ENCODE measurements at regions not wholly inside any gene's neighbourhood (a gene's known extent, or its start where the extent isn't known, plus 50 kb on each side); places are given as distances from the start of the nearest gene placed in this dataset.

GRCh38 chr7:1330801-1331425, 98.2 kb downstream of the UNCX start:
- TF ChIP-seq, protein P1, sequence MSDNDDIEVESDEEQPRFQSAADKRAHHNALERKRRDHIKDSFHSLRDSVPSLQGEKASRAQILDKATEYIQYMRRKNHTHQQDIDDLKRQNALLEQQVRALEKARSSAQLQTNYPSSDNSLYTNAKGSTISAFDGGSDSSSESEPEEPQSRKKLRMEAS (IDR thresholded peaks at IDR 0.05; ENCODE audit: insufficient read depth, insufficient read length), result no peak
- TF ChIP-seq, protein P2, sequence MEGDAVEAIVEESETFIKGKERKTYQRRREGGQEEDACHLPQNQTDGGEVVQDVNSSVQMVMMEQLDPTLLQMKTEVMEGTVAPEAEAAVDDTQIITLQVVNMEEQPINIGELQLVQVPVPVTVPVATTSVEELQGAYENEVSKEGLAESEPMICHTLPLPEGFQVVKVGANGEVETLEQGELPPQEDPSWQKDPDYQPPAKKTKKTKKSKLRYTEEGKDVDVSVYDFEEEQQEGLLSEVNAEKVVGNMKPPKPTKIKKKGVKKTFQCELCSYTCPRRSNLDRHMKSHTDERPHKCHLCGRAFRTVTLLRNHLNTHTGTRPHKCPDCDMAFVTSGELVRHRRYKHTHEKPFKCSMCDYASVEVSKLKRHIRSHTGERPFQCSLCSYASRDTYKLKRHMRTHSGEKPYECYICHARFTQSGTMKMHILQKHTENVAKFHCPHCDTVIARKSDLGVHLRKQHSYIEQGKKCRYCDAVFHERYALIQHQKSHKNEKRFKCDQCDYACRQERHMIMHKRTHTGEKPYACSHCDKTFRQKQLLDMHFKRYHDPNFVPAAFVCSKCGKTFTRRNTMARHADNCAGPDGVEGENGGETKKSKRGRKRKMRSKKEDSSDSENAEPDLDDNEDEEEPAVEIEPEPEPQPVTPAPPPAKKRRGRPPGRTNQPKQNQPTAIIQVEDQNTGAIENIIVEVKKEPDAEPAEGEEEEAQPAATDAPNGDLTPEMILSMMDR (IDR thresholded peaks at IDR 0.05; ENCODE audit: extremely low read depth in 1 of 2, insufficient read depth in 1 of 2, low read depth in 1 of 2, low read length in 2 of 2), result no peak
